DMS 273 (cell line): ENCODE measurements at regions not wholly inside any gene's neighbourhood (a gene's known extent, or its start where the extent isn't known, plus 50 kb on each side); places are given as distances from the start of the nearest gene placed in this dataset.
"Not testable (repeated sequence)": the region's sequence is repeated elsewhere in the genome, so short reads cannot be mapped to it uniquely, and the experiment has no call there.

ENCODE experiments used
- DNase-seq: peaks from one replicate; lab custom pipeline; 2025; ENCODE audit not compliant: unreplicated experiment; lab: John Stamatoyannopoulos, UW

DNA sequence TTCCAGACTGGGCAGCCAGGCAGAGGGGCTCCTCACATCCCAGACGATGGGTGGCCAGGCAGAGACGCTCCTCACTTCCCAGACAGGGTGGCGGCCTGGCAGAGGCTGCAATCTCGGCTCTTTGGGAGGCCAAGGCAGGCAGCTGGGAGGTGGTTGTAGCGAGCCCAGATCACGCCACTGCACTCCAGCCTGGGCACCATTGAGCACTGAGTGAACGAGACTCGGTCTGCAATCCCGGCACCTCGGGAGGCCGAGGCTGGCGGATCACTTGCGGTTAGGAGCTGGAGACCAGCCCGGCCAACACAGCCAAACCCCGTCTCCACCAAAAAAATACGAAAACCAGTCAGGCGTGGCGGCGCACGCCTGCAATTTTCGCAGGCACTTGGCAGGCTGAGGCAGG, 321.4 kb upstream of the SGCG start:
- DNase-seq = not testable (repeated sequence)

DNA sequence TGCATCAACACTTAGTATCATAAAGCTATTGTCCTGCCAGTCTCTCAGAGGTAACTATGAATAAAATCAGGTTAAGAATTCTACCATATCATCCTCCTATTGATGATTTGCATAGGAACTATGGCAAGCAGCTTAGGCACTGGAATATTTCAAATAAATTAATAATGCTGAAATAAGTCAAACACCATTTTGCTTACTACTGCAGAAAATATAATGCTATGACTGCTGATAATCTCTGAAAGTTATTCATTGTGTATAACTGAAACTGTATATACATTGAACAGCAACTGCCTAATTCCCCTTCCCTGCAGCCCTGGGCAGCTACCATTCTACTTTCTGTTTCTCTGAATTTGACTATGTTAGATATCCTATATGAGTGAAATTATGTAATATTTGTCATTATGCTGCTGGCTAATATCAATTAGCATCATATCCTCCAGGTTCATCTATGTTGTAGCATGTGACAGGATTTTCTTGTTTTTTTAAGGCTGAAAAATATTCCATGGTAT, 318.8 kb upstream of the SGCG start:
- no peak for DNase-seq

DNA sequence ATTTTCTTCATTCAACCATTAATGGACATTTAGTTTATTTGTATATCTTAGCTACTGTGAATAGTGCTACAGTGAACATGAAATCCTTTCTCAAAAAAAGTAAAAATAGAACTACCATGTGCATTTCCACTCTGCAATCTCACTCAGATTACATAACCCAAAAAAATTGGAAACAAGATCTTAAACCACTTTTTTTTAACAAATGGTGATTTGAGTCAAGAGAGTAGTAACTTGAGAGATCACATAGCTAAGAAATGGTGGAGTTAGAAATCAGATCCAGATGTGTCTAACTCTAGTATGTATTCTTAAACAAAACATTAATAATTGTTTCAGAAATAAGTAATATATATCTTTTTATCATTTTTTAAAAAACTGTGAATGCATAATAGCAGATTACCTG, 318.3 kb upstream of the SGCG start:
- no peak for DNase-seq

DNA sequence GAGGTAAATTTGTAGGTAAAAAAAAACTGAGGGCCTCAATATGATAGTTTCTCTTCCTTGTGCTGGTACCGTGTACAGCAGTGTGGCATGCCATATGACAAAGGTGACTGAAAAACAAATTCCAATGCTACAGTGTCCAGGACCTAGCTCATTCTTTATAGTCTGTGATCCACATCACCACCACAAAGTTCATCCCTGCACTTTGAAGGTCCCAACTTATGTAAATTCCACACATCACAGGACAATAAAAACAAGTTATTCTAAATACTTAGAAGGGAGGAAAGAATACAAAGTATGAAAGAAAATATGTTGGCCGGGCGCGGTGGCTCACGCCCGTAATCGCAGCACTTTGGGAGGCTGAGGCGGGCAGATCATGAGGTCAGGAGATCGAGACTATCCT, 314.6 kb upstream of the SGCG start:
- DNase-seq = no peak

DNA sequence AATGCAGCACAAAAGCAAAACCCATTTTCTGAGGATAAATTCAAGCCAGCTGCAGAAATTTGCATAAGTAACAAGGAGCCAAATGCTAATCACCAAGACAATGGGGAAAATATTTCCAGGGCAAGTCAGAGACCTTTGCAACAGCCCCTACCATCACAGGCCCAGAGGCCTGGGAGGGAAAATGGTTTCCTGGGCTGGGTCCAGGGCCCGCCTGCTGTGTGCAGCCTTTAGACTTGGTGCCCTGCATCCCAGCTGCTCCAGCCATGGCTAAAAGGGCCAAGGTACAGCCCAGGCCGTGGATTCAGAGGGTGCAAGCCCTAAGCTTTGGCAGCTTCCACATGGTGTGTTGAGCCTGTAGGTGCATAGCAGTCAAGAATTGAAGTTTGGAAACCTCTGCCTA, 309.5 kb upstream of the SGCG start:
- no peak for DNase-seq

DNA sequence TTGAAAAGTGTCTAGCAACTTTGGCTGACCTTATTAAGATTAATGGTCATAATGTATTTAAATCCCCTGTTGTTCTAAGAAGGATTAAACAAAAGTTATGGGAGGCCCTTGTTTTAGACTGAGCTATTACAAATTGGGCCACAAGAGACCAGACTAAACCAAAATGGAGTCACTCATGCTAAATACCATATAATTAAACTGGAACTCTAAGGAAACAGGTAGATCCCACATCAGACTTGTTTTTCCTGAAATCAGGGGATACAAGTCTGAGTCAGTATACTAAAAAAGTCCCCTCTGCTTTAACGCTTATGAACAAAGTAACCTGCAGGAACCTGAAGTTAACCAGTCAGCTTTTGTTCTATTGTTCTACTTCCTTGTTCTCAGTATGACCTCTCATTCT, 305.9 kb upstream of the SGCG start:
- no peak for DNase-seq

DNA sequence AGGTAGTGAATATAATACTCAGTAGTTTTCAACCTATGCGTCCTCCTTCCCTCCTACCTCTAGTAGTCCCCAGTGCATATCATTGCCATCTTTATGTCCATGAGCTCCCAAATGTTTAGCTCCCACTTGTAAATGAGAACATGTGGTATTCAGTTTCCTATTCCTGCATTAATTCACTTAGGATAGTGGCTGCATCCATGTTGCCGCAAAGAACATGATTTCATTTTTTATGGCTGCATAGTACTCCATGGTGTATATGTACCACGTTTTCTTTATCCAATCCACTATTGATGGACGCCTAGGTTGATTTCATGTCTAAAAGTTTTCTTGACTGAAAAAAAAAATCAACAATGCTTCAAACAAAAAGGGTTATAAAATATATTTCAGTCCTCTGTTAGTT, 303.4 kb upstream of the SGCG start:
- no peak for DNase-seq

DNA sequence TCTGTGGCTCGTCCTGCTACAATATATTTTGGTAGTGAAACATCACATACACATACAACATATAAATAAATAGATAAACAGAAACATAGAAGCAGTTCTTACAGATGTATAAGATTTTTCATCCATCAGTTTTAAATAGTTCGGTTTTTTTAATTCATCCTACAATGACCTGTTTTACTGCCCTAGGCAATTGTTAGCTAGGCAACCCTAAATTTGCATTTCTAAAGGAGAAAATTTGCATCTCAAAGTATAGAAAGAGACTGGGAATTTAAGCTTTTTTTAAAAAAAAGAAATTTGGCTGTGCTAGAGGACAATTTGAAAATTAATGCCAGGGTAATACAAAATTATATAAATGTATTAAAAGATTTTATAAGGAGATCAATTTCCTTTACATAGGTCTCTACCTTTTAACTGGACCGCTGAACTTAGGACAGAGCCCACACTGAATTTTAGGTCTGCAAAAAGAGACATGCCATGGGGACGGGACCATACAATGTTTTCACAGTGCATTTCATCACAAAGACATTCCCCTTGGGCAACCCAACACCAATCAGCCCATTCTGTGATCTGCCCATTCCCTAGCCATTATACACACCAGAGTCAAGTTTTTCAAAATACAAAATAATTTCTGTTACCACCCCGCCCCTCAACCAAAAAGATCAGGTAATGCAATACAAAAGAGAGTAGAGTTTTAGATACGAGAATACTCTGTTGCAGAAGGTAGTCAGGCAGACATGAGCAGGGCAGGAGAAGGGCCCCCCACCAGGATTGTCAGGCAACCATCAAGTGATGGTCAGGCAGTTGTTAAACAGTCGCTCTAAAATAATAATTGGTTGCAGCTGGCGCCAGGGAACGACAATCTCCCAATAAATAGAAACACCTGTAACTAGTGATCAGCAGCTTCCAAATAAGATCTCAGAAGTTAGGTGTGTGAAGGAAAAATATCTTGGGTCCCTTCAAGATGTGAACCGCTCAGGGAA, 299.7 kb upstream of the SGCG start:
- no peak for DNase-seq

DNA sequence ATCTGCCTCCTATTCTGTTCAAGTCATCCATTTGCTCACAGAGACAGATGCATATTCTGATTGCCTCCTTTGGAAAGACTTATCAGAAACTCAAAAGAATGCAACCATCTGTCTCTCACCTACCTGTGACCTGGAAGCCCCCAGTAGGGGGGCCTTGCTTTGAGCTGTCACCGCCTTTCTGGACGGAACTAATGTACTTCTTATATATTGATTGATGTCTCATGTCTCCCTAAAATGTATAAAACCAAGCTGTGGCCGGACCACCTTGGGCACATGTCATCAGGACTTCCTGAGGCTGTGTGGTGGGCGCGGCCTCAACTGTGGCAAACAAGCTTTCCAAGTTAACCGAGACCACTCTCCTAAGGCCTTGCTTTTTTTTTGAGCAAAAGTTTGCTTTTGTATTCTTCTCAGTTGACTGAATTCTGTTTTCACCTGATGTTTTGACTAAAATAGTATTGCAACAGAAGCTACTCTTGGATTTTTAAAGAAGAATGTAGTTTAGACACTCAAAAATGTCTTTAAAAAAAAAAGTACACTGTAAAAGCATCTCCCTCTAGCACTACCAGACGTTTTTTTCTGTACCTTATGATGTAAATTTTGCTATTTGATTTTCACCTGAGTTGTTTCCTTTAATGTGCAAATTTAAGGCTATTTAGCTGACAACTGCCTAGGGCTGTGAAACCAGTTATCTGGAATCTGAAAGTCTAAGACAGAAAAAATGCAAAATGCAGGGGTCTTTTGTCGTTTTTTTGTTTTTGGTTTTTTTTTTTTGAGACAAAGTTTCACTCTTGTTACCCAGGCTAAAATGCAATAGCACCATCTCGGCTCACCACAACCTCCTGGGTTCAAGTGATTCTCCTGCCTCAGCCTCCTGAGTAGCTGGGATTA, 298.8 kb upstream of the SGCG start:
- not testable (repeated sequence) for DNase-seq

DNA sequence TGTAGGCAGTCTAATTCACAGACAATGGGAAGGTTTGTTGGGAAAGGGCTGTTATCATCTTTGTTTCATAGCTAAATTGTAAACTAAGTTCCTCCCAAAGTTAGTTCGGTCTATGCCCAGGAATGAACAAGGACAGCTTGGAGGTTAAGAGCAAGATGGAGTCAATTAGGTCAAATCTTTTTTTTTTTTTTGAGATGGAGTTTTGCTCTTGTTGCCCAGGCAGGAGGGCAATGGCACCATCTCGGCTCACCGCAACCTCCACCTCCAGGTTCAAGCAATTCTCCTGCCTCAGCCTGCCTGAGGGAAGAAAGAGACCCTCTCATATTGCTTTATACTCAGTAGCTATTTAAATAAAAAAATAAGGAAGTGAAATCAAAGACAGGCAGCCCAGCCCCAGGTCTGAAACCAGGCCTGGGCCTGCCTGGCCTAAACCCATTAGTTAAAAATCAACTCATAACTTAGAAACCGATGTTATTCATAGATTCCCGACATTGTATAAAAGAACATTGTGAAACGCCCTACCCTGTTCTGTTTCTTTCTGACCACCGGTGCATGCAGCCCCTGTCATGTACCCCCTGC, 297.4 kb upstream of the SGCG start:
- DNase-seq = no peak

DNA sequence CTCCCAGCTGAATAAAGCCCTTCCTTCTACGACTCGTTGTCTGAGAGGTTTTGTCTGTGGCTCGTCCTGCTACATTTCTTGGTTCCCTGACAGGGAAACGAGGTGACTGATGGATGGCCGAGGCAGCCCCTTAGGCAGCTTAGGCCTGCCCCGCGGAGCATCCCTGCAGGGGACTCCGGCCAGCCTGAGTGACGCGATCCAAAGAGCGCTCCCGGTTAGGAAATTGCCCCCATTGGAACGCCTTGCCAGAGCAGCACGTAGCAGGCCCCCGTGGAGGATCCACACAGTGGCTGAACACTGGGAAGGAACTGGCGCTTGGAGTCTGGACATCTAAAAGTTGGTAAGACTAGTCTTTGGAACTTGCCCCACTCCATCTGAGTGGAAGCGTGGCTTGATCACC, 296.8 kb upstream of the SGCG start:
- no peak for DNase-seq

DNA sequence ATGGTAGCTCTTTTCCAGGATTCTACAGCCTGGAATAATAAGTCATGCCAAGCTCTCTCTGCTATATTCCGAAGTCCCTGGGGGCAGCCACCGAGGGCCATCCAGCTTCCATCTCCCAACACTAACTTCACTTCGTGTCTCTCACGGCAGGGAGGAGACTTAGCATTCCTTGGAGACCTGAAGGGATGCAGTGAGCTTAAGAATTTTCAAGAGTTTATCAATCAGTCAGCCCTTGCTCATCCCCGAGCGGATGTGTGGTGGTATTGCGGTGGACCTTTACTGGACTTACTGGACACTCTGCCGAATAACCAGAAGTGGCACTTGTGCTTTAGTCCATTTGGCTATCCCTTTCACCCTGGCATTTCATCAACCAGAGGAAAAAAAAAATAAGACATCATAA, 294.7 kb upstream of the SGCG start:
- DNase-seq = not testable (repeated sequence)

DNA sequence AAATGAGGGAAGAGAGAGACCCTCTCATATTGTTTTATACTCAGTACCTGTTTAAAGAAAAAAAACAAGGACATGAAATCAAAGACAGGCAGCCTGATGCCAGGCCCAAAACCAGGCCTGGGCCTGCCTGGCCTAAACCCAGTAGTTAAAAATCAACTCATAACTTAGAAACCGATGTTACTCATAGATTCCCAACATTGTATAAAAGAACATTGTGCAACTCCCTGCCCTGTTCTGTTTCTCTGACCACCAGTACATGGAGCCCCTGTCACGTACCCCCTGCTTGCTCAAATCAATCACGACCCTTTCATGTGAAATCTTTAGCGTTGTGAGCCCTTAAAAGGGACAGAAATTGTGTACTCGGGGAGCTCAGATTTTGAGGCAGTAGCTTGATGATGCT, 291.4 kb upstream of the SGCG start:
- DNase-seq = not testable (repeated sequence)

DNA sequence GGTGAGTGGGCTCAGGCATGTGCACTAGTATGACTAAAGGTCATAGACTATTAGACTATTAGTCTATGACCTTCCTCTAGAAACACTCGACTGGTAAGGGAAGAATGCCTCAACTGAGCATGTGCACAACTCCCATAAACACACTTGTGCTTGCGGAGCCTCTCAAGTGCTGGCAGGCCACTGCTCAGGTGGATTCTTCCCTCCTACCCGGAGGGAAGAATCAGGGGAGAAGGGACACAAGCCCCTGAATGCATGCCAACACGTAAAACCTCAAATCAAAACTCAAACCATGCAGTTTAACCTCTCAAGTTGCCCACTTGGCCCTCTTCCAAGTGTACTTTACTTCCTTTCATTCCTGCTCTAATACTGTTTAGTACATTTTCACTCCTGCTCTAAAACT, 287.6 kb upstream of the SGCG start:
- no peak for DNase-seq

DNA sequence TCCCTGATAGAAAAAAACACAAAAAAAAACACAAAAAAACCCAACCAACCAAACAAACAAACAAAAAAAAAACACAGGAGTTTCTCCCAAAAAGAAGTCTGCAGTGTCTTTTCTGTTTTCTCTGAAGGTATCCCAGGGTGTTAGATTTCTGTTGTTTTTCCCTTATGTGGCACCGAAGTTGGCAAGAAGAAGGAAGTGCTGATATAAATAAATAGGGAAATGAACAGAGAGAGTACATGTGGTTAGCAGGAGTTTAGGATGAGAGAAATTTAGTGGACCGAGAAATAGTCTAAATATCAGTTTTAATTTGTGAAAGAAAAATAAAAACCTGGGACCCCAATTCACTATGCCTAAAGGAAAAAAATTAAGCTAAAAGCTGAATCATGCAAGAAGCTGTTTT, 287.0 kb upstream of the SGCG start:
- DNase-seq = no peak

DNA sequence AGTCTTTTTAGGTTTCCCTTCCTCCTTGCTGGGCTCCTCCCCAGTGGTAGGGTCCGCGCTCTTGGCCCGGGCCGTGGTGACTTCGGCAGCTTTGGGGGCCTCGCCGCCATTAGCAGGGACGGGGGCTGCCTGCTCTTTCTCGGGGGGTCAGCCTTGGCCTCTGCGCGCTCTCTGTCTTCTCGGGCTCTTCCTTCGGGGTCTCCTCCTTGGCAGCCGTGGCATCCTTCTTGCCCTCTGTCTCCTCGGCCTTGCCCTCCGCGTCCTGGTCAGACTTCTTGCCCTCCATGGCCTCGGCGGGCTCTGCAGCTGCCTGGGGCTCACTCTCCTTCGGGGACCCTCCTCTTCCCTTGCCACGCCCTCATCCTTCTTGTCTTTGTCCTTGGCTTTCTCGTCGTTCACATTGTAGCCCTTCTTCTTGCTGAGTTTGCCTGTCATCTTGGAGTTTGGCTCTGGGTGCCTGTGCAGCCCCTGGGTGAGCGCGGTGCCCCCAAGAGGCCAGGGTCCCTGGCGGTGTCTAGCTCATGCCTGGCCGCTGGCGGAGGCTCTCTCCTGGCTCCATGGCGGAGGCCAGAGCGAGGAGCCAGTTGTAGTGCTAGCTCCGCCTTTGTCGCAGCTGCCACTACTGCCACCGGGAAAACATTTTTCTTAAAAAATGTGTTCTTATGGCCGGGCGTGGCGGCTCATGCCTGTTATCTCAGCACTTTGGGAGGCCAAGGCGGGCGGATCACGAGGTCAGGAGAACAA, 283.0 kb upstream of the SGCG start:
- DNase-seq = no peak

DNA sequence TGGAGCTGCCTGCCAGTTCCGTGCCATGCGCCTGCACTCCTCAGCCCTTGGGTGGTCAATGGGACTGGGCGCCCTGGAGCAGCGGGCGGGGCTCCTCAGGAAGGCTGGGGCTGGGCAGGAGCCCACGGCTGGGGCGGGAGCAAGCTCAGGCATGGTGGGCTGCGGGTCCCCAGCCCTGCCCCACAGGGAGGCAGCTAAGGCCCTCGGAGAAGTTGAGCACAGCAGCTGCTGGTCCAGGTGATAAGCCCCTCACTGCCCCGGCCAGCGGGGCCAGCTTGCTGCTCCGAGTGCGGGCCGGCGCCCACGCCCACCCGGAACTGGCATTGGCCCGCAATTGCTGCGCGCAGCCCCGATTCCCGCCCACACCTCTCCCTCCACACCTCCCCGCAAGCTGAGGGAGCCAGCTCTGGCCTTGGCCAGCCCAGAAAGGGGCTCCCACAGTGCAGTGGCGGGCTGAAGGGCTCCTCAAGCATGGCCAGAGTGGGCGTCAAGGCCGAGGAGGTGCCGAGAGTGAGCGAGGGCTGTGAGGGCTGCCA, 280.3 kb upstream of the SGCG start:
- not testable (repeated sequence) for DNase-seq

DNA sequence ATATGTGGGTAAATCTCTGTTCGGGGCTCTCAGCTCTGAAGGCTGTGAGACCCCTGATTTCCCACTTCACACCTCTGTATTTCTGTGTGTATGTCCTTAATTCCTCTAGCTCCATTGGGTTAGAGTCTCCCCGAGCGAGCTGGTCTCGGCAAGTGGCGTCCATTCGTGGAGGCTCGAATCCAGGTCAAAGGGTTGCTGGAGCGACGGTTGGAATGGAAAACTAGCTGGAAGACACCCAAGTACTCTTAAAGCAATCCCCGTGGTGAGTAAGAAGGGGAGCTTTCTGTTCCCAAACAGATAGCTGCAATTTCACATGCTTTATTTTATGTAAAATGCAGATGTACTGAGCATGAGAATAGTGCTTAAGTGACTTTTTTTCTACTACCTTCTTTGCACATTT, 277.5 kb upstream of the SGCG start:
- DNase-seq = no peak

DNA sequence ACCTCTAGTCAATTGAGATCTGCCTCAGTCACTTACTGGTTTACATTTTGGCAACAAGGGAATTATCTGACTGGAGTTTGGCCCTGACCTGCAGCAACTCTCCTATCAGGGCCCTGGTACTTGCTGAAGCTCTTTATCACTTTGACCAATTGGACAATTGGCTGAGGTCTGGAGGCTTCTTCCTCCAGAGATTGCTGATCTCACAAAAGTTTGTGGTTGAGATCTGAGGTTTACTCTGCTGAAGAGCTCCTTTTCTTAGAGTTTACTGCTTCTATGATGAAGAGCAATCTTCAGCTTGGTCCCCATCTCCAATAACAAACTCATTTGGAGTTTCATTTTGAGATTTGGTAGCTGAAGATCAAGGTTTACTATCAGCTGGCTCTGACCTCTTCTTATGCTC, 276.9 kb upstream of the SGCG start:
- no peak for DNase-seq

DNA sequence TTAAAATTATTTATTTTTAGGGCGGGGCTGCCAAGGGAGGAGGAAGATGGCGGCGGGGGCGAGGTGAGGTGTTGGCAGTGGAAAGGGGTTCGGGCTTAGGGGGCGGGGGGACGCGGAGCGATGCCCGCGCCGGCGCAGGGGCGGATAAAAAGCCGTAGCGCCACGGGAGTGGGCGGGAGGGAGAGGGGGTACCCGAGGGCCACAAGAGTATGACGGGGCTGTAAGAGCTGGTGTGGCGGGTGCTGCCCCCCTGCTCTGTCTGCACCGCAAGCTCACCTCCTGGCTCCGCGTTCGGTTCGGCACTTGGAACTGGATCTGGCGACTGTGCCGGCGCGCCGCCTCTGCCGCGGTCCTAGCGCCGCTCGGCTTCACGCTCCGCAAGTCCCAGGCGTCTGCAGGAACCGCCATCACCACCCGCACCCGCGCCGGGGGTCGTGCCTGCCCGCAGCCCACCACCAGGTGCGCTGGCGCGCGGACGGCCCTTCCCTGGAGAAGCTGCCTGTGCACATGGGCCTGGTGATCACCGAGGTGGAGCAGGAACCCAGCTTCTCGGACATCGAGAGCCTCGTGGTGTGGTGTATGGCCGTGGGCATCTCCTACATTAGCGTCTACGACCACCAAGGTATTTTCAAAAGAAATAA, 265.2 kb upstream of the SGCG start:
- peak; percentile 87 for DNase-seq
